Lower leg skin (tissue), 3 donors: ENCODE measurements at regions not wholly inside any gene's neighbourhood (a gene's known extent, or its start where the extent isn't known, plus 50 kb on each side); places are given as distances from the start of the nearest gene placed in this dataset.

ENCODE experiments used
- POLR2A ChIP-seq, 2 donors: fragments of 450-650 bp; IDR thresholded peaks; one replicate each; pipeline ENCODE4 v1.6.1; 2016 to 2017; ENCODE audit warnings: antibody characterized with exemption in 2 of 2, mild to moderate bottlenecking in 1 of 2, moderate library complexity in 1 of 2
- TF ChIP-seq, protein P1 (sequence below), 3 donors: fragments of 450-650 bp; IDR thresholded peaks; one replicate each; pipeline ENCODE4 v1.5.1; 2016; ENCODE audit warnings: antibody characterized with exemption in 3 of 3, mild to moderate bottlenecking in 3 of 3, moderate library complexity in 2 of 3

DNA sequence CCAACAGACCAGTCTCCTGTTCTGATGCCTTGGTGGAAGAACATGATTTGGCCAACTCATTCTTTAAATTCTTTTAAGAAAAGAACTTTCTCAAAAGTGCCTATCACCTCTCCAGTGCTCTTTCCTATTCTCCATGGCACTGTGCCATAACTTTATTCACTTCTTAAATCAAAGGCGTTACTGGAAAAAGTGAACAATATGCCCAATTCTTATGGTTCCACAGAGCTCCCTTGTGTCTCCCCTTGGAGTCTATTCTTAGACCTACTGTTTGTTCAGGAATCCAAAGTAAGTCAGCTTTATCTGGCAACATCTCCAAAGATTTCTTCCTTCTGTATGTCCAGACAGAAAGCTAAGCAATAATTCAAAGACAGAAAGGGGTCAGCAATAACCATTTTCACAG, 111.9 kb upstream of the MAGI3 start:
- TF ChIP-seq, protein P1, sequence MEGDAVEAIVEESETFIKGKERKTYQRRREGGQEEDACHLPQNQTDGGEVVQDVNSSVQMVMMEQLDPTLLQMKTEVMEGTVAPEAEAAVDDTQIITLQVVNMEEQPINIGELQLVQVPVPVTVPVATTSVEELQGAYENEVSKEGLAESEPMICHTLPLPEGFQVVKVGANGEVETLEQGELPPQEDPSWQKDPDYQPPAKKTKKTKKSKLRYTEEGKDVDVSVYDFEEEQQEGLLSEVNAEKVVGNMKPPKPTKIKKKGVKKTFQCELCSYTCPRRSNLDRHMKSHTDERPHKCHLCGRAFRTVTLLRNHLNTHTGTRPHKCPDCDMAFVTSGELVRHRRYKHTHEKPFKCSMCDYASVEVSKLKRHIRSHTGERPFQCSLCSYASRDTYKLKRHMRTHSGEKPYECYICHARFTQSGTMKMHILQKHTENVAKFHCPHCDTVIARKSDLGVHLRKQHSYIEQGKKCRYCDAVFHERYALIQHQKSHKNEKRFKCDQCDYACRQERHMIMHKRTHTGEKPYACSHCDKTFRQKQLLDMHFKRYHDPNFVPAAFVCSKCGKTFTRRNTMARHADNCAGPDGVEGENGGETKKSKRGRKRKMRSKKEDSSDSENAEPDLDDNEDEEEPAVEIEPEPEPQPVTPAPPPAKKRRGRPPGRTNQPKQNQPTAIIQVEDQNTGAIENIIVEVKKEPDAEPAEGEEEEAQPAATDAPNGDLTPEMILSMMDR (IDR thresholded peaks at IDR 0.05): no peak
- TF ChIP-seq POLR2A (IDR thresholded peaks at IDR 0.05): no peak
